ENCODE measurements at regions not wholly inside any gene's neighbourhood (a gene's known extent, or its start where the extent isn't known, plus 50 kb on each side); places are given as distances from the start of the nearest gene placed in this dataset.

- H3K9me1 ChIP-seq (ENCODE audit: control insufficient read depth, insufficient read depth, low read length), result no peaks in the 10 kb centered on the region
- no peaks in the 10 kb centered on the region for H3K79me2 ChIP-seq (ENCODE audit: control insufficient read depth, insufficient read depth, low read length)
- intact Hi-C loops (cut with micrococcal nuclease) (no loop called here), in situ Hi-C loops (cut with MboI) (no loop called here)
- no TSS peak for BruUV-seq (replicated peaks)
- H3K36me3 ChIP-seq (ENCODE audit: control insufficient read depth, insufficient read depth, low read length), result no peaks in the 10 kb centered on the region
- H3K27me3 ChIP-seq (ENCODE audit: control insufficient read depth in 2 of 2, insufficient read depth in 2 of 2, low read length in 2 of 2), result no peaks in the 10 kb centered on the region
- 1% methylated on average over 19 of the region's 19 CpGs for WGBS (ENCODE audit: insufficient coverage, low coverage, missing lambda C conversion rate)
- H3K9me3 ChIP-seq (replicated peaks; ENCODE audit: control insufficient read depth, insufficient read depth, low read depth, low read length), result peaks cover 5% of the 10 kb centered on the region
- ChIA-PET POLR2A (interaction anchor here (0.6 to 3.3 kb wide), 15 partner anchors 9 to 331 kb away, joined by 3 to 26 read pairs (median 3); no protein-coding TSS in a partner anchor), CTCF (ENCODE audit: low intra/inter-chr PET ratio) (no interaction called here)
- peak overlapping the region; percentile 14; the same call in 1 of the 2 replicates for H3K4me3 ChIP-seq
- peak overlapping the region; percentile 73 for H2AFZ ChIP-seq (ENCODE audit: low read depth, low read length)
- DNase-seq (ENCODE audit: extremely low read depth in 1 of 4, low spot score in 3 of 4), result peak; percentile 82 to 99 (median 88)
- ATAC-seq, result peak; percentile 90
- no peaks in the 10 kb centered on the region for H4K20me1 ChIP-seq (replicated peaks; ENCODE audit: control insufficient read depth, insufficient read depth, low read length)
- peak overlapping the region in 1 of 2 experiments; percentile 81; a peak in 2 of 4 replicates for H3K9ac ChIP-seq (ENCODE audit: insufficient read depth in 1 of 2, low read depth in 2 of 2, low read length in 2 of 2)
- H3K4me2 ChIP-seq (ENCODE audit: insufficient read depth, low read length), result peak overlapping the region; percentile 73
- H3K27ac ChIP-seq (ENCODE audit: extremely low read depth, low read depth, low read length), result peak overlapping the region; percentile 97
- peaks cover 20 to 59% of the 10 kb centered on the region in 2 experiments for H3K4me1 ChIP-seq (replicated peaks in 1 of 2; ENCODE audit: control insufficient read depth in 2 of 2, insufficient read depth in 2 of 2, low read length in 2 of 2)
- FAIRE-seq, result peak; percentile 92
- TF ChIP-seq ZNF76 (CRISPR knock-in tag; IDR thresholded peaks at IDR 0.05; ENCODE audit: borderline replicate concordance) (peak; percentile 56; the same call in 1 of the 2 replicates), CAMTA2 (CRISPR knock-in tag; conservative IDR thresholded peaks at IDR 0.05) (no peak), KDM2B (CRISPR knock-in tag; IDR thresholded peaks at IDR 0.05) (0 out of 2 replicates have a peak, but pooled peaks have one; percentile 21), ZNF263 (CRISPR knock-in tag; IDR thresholded peaks at IDR 0.05; ENCODE audit: borderline replicate concordance) (no peak), RB1 (IDR thresholded peaks at IDR 0.05; ENCODE audit: low read depth) (no peak), ZNF75A (CRISPR knock-in tag; IDR thresholded peaks at IDR 0.05) (peak; percentile 29; the same call in 1 of the 2 replicates), SOX6 (IDR thresholded peaks at IDR 0.05) (peak; percentile 100), L3MBTL2 (IDR thresholded peaks at IDR 0.05) (peak; percentile 79)
- TF ChIP-seq, protein P1, sequence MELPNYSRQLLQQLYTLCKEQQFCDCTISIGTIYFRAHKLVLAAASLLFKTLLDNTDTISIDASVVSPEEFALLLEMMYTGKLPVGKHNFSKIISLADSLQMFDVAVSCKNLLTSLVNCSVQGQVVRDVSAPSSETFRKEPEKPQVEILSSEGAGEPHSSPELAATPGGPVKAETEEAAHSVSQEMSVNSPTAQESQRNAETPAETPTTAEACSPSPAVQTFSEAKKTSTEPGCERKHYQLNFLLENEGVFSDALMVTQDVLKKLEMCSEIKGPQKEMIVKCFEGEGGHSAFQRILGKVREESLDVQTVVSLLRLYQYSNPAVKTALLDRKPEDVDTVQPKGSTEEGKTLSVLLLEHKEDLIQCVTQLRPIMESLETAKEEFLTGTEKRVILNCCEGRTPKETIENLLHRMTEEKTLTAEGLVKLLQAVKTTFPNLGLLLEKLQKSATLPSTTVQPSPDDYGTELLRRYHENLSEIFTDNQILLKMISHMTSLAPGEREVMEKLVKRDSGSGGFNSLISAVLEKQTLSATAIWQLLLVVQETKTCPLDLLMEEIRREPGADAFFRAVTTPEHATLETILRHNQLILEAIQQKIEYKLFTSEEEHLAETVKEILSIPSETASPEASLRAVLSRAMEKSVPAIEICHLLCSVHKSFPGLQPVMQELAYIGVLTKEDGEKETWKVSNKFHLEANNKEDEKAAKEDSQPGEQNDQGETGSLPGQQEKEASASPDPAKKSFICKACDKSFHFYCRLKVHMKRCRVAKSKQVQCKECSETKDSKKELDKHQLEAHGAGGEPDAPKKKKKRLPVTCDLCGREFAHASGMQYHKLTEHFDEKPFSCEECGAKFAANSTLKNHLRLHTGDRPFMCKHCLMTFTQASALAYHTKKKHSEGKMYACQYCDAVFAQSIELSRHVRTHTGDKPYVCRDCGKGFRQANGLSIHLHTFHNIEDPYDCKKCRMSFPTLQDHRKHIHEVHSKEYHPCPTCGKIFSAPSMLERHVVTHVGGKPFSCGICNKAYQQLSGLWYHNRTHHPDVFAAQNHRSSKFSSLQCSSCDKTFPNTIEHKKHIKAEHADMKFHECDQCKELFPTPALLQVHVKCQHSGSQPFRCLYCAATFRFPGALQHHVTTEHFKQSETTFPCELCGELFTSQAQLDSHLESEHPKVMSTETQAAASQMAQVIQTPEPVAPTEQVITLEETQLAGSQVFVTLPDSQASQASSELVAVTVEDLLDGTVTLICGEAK (IDR thresholded peaks at IDR 0.05), result peak; percentile 62; the same call in 1 of the 2 replicates
- TF ChIP-seq, protein P1 (CRISPR knock-in tag; IDR thresholded peaks at IDR 0.05), result no peak
Measured at GRCh38 chr18:9008709-9009635, 93.5 kb upstream of the NDUFV2 start.

All from K562 (cell line).